HG03442 (cell line): ENCODE measurements at regions not wholly inside any gene's neighbourhood (a gene's known extent, or its start where the extent isn't known, plus 50 kb on each side); places are given as distances from the start of the nearest gene placed in this dataset.
A peak's percentile ranks its signal among the peaks of the same experiment; 100 is the strongest.

Experiments
- ATAC-seq: cut with Tn5 transposase; IDR thresholded peaks from one replicate; pipeline ENCODE4 v1.9.1; 2021; ENCODE audit warnings: mild to moderate bottlenecking, moderate library complexity; ENCODE audit not compliant: unreplicated experiment

DNA sequence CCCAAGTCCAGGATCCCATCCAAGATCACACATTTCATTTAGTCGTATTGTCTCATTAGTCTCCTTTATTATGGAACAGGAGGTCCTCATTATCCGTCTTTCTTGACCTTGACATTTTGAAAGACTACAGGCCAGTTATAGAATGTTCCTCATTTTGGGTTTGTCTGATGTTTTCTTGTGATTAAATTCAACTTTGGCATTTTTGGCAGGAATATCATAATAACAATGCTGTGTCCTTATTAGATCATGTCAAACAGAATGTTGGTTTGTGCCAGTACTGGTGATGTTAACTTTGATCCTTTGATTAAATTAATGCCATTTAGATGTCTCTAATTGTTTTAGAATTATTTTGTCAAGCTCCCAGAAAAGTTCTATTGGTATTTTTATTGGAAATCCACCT lies 106.5 kb upstream of the FRY start:
- no peak for ATAC-seq

DNA sequence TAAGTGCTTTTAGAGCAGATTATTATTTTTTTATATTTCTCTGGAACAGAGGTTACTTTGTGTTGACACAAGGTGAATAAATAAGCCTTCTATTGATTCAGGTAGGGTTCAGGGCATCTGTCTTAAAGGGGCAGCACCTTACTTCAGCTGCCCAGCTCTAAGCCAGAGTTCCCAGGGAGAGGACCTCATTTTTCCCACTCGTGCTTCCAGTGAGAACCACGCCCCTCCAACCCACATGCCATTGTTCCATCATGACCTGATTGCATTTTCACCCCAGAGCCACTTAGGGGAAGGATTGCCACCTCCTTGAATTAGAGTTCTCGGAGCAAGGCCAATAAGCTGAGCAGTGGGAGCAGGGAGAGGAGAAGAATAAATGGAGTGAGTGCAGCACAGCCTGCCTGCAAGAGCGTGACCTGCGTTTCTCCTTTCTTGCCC lies 104.3 kb upstream of the FRY start:
- no peak for ATAC-seq

DNA sequence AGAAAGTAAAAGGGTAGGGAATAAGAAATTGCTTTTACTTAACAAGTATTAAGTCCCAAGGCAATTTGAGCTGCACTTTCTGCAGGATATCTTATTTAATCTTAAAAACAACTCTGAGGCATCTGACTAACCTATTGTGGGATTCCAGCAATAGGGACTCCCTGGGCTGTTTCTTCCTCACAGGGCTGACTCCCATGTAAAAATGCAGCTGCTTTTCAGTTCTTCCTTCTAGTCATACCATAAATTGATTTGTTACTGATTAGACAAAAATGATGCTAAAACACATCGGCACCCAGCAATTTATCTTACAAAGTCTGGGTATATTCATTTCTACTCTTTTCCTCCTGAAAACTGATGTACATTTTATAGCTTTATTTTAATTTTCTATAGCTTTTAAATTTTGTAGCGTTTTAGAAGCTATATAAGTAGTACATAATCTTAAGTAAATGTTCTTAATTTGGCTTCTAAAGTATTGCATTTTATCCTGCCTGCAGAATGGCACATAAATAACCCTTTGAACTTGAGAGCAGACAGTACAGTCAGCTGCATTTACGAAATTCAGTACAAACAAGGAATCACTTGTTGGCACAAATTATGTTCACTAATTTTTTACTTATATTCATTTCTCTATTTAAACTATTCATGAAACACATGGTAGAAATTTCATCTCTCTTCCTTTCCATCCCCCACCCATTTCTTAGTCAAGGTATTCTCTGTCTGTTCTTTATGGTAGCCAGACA lies 102.4 kb upstream of the FRY start:
- no peak for ATAC-seq

DNA sequence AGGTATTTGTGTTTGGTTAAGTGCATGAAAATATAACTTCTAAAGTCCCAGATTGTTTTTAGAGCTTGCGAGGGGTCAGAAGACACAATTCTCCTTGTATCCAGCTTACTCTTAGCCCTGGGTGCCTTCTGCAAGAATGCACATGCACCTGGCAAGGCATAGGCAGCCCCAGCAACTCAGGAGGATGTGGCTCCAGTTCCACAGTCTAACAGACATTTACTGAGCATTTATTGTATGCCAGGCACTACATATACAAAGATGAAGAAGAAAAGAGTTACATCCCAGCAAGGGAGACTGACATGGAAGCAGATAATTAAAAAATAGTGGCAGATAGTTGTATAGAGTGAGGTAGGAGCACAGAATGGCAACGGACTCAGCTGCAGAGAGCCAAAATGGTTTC lies 101.1 kb upstream of the FRY start:
- ATAC-seq, result peak; percentile 16

DNA sequence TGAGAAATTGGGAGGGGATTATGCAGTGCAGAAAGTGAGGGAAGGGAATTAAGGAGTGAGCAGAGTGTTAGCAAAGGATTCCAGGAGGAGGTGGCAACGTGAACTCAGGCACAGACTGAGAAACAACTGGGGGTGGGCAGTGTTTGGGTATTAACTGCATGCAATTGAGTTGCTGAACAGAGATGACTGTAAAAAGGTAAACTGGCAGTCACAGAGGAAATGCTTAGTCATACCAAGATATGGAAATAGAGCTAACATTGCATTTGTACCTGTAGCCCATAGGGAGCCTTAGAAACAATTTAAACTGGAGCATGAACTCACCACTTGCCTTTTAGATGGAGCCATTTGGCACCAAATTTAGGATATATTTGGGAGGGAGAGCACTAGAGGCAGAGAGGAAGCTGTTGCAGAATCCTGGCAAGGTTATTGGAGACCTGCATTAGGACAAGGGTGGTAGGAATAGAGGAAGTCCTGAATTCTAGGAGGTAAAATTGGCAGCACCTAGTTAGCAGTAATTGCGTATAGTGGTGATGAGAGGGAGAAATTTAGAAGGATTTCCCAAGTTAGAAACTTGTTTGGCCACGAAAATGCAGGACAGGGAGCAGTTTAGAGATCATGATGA lies 100.6 kb upstream of the FRY start:
- peak; percentile 100 for ATAC-seq

DNA sequence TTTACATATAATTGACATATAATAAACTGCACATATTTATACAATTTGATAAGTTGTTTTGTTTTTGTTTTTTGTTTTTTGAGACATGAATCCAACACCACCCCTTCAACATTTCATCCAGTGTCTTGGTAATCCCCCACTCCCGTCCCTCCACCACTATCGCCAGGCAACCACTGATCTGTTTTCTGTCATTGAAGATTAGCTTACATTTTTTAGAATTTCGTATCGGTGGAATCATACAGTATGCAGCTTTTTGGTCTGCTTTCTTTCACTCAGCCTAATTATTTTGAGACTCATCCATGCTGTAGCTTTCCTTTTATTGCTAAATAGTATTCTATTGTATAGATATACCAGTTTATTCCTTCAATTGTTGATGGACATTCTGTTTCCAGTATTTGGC lies 94.1 kb upstream of the FRY start:
- ATAC-seq, result no peak

DNA sequence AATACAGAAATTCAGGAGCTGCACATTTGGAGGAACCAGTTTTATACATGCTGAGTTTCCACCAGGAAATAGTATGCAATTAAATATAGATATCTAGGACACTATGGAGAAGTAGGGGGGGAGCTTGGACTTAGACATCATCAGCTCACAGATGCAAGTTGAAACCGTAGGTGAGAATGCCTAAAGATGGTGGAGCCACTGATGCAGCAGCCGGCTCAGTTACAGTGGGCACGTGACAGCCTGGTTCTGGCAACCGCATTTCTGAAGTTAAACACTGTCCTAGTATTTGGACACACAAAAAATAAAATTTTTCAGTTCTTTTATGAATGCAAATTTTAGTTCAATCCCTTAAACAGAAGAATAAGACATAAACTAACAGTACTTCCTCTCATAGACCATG lies 91.5 kb upstream of the FRY start:
- ATAC-seq, result no peak

DNA sequence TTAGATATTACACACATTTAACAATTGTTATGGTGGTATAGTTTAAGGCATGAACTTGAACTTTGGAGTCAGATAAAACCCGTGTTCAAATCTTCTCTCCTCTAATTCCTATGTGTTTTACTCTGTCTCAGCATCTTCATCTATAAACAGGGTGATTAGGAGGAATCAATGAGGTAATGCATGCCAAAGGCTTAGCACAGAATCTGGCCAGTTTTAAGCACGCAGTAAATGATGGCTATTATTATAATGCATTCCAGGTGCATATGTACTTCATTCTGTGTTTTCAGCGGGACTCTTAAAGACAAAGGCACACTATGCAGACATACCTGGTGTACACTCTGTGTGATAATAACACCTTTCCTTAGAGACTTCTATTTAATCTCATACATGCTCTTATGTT lies 88.0 kb upstream of the FRY start:
- ATAC-seq, result no peak

DNA sequence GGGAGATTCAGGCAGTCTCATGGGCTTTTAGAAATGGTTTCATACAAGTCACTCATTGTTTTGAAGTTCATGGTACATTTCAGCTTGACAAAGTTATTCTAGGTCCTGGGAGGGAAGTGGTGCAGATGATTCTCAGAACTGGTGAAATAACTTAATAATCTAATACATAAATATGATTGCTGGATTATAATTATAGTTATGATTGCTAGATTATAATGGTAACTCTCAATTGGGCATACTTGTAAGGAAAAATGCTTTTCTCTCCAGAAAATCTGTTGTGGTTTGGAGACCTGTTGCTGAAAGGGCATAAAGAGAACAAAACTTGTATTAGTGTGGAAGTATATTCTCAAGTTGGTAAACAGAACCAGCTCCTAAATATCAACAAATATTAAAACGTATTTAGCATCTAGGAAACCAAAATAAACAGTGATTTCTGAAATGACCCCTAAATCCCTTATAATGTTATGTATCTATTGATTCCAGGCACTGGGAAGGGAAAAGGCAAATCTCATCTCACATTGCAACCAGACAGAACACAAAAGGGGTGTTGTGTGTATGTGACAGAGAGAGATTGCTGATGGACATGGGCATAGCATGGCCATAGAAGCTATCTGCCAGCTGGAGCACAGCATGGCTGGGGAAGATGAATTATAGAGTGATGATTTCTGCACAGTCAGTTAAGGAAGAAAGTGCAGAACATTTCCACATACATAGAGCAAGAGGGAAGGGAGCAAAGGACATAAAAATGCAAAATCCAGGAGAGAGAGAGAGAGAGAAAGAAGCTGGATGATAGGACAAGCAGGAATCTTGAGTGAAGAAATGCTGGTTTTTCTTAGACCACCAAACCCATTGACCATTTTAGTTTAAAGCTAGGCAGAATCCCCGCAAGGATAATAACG lies 87.1 kb upstream of the FRY start:
- ATAC-seq, result no peak

DNA sequence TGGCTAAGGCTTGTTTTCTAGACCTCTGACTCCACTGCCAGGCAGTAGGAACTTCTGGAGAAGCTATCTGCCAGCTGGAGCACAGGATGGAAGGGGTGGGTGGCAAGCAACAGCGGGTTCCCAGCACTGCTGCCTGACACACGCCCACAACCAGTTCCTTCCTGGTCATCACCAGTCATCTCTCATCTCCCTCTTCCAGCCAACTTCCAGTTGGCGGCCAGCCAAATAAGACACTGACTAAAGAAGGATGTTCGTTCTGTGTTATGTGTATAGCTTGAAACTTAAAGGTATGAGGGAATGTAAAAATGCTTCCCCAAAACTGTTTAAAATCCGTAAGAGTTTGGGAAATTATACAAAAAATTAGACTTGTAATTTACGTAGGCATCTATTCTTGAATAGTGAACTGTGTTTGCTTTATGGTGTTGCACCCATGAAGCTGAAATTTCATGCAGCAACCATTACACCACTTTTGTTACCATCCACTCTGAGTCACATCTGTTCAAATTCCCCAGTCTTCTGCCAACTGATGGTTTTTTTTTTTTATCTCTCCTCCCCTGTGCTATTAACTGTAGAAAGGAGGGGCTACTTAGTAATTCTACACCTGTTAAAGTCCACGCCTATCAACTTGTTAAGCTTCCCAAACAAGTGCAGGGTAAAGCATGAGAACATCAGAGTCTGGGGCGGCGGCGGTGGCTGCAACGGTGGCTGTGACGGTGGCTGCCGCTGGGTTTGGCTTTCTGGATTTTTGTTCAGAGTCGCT lies 86.2 kb upstream of the FRY start:
- ATAC-seq, result no peak

DNA sequence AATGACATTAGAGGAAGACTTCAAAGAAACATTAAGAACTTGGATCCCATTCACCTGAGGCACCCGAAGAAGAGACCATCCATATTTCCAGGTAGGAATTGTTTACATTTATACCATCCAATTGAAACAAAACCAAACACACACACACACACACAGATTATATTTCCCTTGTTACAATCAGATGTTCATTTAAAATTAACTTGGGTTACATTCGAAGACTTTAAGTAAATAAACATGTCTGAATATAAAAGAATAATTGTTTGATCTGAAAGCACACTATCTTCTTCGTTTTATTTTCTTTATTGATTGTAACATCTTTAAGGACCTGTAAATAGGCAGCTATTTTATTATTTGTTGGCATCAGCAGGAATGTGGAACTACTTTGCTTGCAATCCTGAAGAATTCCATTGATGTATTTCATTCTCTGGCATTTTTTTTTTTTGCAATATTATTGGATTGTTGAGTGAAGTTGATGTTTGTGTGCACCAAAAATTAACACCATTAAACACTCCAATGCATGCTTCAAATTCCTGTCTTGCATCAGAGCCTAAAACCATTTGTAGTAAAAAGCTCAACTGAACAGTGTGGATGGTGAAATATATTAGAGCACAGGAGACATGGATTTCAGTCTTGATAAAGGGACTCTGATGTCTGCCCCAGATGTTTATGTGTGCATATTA lies 85.3 kb upstream of the FRY start:
- ATAC-seq, result no peak

DNA sequence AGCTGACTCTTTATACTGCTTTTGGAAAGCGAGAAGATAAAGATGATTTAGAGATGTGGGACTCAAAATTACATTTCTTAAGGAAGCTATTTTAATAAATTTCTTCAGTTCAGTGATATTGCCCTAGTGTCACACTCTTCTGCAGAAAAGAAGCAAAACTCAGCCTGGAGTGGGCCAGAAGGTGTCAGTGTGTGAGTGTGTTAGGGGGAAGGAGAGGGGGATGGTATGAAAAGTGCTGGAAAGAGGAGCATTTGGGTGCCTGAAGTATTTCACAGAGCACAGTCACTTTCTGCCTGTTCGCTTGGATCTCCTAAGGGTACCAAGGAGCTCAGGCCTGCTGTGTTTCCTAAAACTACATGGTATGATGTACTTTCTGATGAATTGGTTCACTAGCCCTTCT lies 84.5 kb upstream of the FRY start:
- ATAC-seq, result no peak

DNA sequence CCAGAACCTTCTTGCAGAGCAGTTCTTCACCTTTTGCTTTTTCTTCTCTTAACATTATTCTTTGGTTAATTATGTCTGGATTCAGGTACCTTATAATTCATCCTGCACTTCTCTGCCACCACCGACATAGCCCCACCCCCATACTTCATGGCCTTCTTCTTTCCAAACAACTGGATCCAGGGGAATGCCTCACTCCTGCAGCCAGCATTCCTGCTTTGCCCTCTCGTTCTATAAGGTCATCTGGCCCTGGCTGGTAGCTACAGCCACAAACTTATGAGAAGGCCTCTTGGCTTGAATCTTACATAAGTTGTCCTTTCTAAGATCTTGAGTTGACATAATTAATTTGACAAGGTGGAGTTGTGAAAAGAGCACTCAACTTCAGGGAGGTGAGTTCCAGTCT lies 84.1 kb upstream of the FRY start:
- ATAC-seq, result no peak

DNA sequence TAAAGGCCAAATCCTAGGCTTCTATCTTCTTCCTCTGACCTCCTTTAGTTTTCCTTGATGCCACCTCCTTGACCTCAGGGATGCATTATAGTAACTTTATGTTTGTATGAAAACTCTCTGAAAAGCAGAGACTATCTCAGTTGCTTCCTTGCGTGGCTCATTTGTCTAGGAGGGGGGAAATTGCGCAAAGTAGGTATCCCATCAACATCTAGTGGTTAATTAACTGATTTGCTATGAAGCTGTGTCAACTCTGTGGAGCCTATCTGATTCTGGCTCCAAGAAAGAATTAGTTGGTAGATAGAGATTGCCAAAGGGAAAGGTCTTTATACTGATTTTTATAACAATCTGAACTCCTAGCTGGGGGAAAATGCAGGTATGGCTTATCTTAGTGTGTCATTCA lies 82.1 kb upstream of the FRY start:
- ATAC-seq, result no peak

DNA sequence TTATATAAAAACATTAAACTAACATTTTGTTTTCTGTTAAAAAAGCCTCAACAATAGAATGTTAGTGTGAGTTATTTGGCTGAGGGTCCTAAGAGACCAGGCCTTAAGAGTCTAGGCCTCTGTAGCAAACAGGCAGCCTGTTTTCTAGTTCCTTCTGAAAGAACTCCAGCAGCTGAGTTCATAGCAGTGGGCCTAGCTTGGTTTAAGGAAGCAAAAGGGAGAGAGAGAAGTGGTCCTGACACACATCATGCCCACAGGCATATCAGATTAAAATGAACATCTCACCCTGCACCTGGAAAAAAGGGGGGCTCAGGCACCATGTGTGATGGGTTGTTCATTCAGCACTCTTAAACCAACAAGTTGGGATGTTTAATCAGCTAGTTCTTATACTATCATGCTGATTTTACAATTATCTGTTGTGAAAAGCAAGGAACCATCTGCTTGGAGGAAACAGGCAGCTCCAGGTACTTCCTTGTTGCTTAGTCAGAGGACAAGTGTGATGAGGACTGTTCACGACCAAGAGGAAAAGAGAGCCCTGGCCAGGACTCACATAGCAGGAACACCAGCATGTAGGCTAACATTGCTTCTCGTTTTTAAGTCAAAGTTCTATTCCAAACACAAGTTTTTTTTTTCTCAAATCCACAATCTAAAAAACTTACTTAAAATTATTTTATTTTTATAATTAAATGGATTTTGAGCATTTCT lies 81.3 kb upstream of the FRY start:
- ATAC-seq, result no peak

DNA sequence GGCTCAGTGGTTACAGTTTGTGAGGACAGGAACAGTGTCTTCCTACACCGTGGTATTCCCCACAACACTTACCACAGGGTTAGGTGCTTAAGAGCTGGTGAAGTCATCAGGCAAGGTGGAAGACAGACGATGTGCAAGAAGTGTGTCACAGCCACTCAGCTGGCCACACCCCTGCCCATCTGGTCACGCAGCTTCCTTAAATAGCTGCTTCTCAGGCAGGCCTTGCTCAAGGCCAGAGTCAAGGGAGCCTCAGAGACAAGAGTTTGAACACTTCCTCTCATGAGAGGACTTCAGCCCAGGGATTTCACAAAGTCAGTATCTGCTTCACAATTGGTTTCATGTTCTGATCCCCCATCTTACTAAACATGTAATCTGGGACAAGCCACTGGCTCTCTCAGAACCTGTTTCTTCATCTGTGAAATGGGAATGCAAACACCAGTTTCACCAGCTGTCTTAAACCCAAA lies 80.3 kb upstream of the FRY start:
- ATAC-seq, result peak; percentile 95

DNA sequence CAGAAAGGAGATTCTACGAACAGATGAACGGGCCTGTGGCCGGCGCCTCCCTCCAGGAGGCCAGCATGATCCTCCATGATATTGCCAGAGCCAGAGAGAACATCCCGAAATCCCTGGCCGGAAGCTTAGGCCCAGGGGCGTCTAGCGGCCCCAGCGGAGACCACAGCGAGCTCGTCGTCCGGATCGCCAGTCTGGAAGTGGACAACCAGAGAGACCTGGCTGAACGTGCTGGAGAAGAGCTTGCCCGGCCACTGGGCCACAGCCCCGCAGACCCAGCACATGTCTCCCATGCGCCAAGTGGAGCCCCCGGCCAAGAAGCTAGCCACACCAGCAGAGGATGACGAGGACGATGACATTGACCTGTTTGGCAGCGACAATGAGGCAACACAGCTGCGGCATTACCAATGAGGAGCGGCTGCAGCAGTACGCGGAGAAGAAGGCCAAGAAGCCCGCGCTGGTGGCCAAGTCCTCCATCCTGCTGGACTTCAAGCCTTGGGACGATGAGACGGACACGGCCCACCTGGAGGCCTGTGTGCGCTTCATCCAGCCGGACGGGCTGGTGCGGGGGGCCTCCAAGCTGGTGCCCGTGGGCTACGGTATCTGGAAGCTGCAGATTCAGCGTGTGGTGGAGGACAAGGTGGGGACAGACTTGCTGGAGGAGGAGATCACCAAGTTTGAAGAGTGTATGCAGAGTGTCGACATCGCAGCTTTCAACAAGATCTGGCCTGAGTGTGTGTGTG lies 78.8 kb upstream of the FRY start:
- no peak for ATAC-seq

DNA sequence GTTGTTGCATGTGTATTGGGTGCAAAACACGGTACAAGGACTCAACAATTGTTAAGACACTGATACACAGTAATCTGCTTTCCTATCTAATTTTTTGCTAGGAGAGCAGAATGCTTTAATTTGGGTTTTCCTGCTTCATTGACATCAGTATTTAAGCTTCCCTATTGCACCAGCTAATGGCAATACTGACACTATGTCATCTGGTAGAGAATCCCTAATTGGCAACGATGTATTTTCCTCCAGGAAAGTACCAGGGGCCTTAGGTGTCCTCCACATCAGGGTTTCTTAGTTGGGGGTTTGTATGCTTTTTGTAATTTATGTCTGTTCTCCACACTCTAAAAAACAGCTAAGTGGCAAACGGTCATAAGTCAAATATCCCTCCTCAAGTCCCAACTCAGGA lies 76.5 kb upstream of the FRY start:
- no peak for ATAC-seq

DNA sequence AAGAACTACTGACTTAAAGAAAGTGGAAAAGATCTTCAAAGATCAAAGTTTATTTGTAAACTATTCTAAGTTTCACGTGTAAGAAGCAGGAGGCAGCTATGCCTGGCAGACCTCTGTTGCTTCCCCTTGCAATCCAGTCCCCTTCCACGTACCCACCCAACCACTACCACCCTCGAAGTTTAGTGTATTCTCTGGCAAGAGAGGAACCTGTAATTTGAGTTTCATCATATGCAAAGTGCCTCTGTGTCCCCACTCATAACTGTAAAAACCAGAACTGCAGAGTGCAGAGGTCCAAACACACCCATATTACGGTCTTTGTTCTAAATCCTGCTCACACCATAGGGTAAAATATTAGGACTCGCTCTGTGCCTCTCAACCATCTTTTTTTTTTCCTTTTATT lies 75.8 kb upstream of the FRY start:
- ATAC-seq, result no peak
